K562 (cell line): ENCODE measurements at regions not wholly inside any gene's neighbourhood (a gene's known extent, or its start where the extent isn't known, plus 50 kb on each side); places are given as distances from the start of the nearest gene placed in this dataset.

Source experiments
- ATAC-seq: fragments of 200-7000 bp; cut with Tn5 transposase; 3 replicates; pipeline ENCODE4 v1.9.1; 2020; ENCODE audit warnings: moderate library complexity
- BruUV-seq: library from RNA; stranded (reverse); fragments of 400-500 nt; replicated peaks from 2 replicates; lab custom pipeline; 2021; lab: Mats Ljungman, UMichigan
- CTCF ChIA-PET: fragments of 300-600 bp; formaldehyde crosslinking; extraction: SDS; loops from one replicate; lab custom pipeline; 2021; ENCODE audit warnings: low intra/inter-chr PET ratio; lab: Yijun Ruan, JAX
- POLR2A ChIA-PET: fragments of 300-600, 350-650 bp; sonication (Branson Sonifier 250); formaldehyde crosslinking; extraction: SDS; loops from one replicate; lab custom pipeline; 2021; ENCODE audit warnings: antibody characterized with exemption, inconsistent platforms; lab: Yijun Ruan, JAX
- DNase-seq, 4 experiments: peaks; one replicate each; pipeline versions ENCODE4 v3.0.0 to v3.0.0-alpha.2; 2011 to 2018; ENCODE audit warnings: low spot score in 3 of 4, mixed read lengths in 3 of 4; ENCODE audit errors: extremely low read depth in 1 of 4
- FAIRE-seq: peaks from 2 replicates; lab custom pipeline; 2011; peaks lifted over from hg19 to GRCh38; lab: Jason Lieb, UNC
- H2AFZ ChIP-seq: 2 replicates; pipeline ENCODE4 v1.6.0; 2011; ENCODE audit warnings: low read depth, low read length, control low read depth, inconsistent platforms
- H3K27ac ChIP-seq: fragments of 200-600 bp; 3 replicates; pipeline ENCODE4 v1.8.0; 2011; ENCODE audit warnings: low read depth, mild to moderate bottlenecking, control low read depth, inconsistent platforms, low read length, moderate library complexity, mixed read lengths; ENCODE audit errors: extremely low read depth
- H3K27me3 ChIP-seq, 2 experiments: fragments of 300-600 bp in 1 of 2; 2 replicates in 1 of 2; 3 replicates in 1 of 2; pipeline versions ENCODE4 v1.6.0 to v1.8.0; 2011; ENCODE audit warnings: inconsistent platforms in 2 of 2, low read length in 2 of 2, mild to moderate bottlenecking in 1 of 2, mixed read lengths in 1 of 2, moderate library complexity in 1 of 2; ENCODE audit not compliant: control insufficient read depth in 2 of 2, insufficient read depth in 2 of 2
- H3K36me3 ChIP-seq: fragments of 300-600 bp; 3 replicates; pipeline ENCODE4 v1.8.0; 2011; ENCODE audit warnings: mild to moderate bottlenecking, low read length, inconsistent platforms; ENCODE audit not compliant: control insufficient read depth, insufficient read depth
- H3K4me1 ChIP-seq, 2 experiments: fragments of 200-600 bp in 1 of 2; replicated peaks in 1 of 2; 2 replicates in 1 of 2; 3 replicates in 1 of 2; pipeline versions ENCODE4 v1.5.1 to v1.8.0; 2011; ENCODE audit warnings: inconsistent platforms in 2 of 2, low read length in 2 of 2, mild to moderate bottlenecking in 1 of 2, mixed read lengths in 1 of 2, moderate library complexity in 1 of 2; ENCODE audit not compliant: control insufficient read depth in 2 of 2, insufficient read depth in 2 of 2
- H3K4me2 ChIP-seq: 2 replicates; pipeline ENCODE4 v1.6.1; 2011; ENCODE audit warnings: low read length, control low read depth, inconsistent platforms, mixed read lengths; ENCODE audit not compliant: insufficient read depth
- H3K4me3 ChIP-seq: fragments of 200-600 bp; sonication (generic), shearing (Covaris generic); 2 replicates; pipeline ENCODE4 v1.5.1; 2016; ENCODE audit warnings: control low read depth, inconsistent platforms
- H3K79me2 ChIP-seq: fragments of 200-600 bp; 3 replicates; pipeline ENCODE4 v1.8.0; 2011; ENCODE audit warnings: low read length, inconsistent platforms; ENCODE audit not compliant: control insufficient read depth, insufficient read depth
- H3K9ac ChIP-seq, 2 experiments: 2 replicates each; pipeline versions ENCODE4 v1.6.0 to v1.6.1; 2011; ENCODE audit warnings: low read depth in 2 of 2, low read length in 2 of 2, control low read depth in 1 of 2, inconsistent platforms in 1 of 2, mild to moderate bottlenecking in 1 of 2, mixed read lengths in 1 of 2; ENCODE audit not compliant: insufficient read depth in 1 of 2
- H3K9me1 ChIP-seq: one replicate; pipeline ENCODE4 v1.6.0; 2011; ENCODE audit warnings: inconsistent platforms, mild to moderate bottlenecking, low read length, moderate library complexity; ENCODE audit not compliant: control insufficient read depth, insufficient read depth
- H3K9me3 ChIP-seq: replicated peaks from 2 replicates; pipeline ENCODE4 v1.5.1; 2011; ENCODE audit warnings: low read depth, low read length, inconsistent platforms; ENCODE audit not compliant: control insufficient read depth, insufficient read depth
- H4K20me1 ChIP-seq: replicated peaks from 2 replicates; pipeline ENCODE4 v1.6.1; 2011; ENCODE audit warnings: low read length, inconsistent platforms, mixed read lengths; ENCODE audit not compliant: control insufficient read depth, insufficient read depth
- HIVEP1 ChIP-seq: fragments of 250-450 bp; sonication (Bioruptor Pico); IDR thresholded peaks from 2 replicates; pipeline ENCODE4 v1.4.0; 2020; ENCODE audit warnings: mild to moderate bottlenecking
- ILF3 ChIP-seq: fragments of 450-650 bp; IDR thresholded peaks from 2 replicates; pipeline ENCODE4 v1.6.1; 2018; ENCODE audit warnings: antibody characterized with exemption, mild to moderate bottlenecking, moderate library complexity, borderline replicate concordance
- KAT8 ChIP-seq: fragments of 450-650 bp; IDR thresholded peaks from 2 replicates; pipeline ENCODE4 v1.6.1; 2016; ENCODE audit warnings: low read depth, mild to moderate bottlenecking
- MAFF ChIP-seq: IDR thresholded peaks from 2 replicates; pipeline ENCODE4 v1.6.1; 2012; ENCODE audit warnings: low read length, improper control_type of control experiment
- NELFE ChIP-seq: IDR thresholded peaks from 2 replicates; pipeline ENCODE4 v1.6.1; 2011; ENCODE audit warnings: mild to moderate bottlenecking; ENCODE audit not compliant: insufficient read depth, insufficient read length
- NEUROD1 ChIP-seq: fragments of 150-350 bp; IDR thresholded peaks from 2 replicates; pipeline ENCODE4 v1.6.1; 2014; ENCODE audit warnings: borderline replicate concordance, low read length, low read depth; ENCODE audit not compliant: partially characterized antibody
- SRSF7 ChIP-seq: fragments of 200-400 bp; formaldehyde crosslinking; optimal IDR thresholded peaks from 2 replicates; pipeline ENCODE3; 2017; ENCODE audit warnings: mild to moderate bottlenecking, low read depth, low read length
- TRIM28 ChIP-seq: fragments of 450-650 bp; IDR thresholded peaks from 2 replicates; pipeline ENCODE4 v1.6.1; 2017
- ZBTB43 ChIP-seq: sonication (generic); formaldehyde crosslinking; IDR thresholded peaks from 2 replicates; pipeline ENCODE4 v1.8.0; 2023; ENCODE audit warnings: mild to moderate bottlenecking, missing genetic modification reagents
- ZNF12 ChIP-seq: sonication (generic); formaldehyde crosslinking; IDR thresholded peaks from 2 replicates; pipeline ENCODE4 v1.4.0; 2020; ENCODE audit warnings: mild to moderate bottlenecking, missing genetic modification reagents
- ZNF707 ChIP-seq: fragments of 250-450 bp; sonication (Bioruptor Pico); conservative IDR thresholded peaks from 2 replicates; pipeline ENCODE4 v1.8.0; 2022; ENCODE audit warnings: inconsistent platforms, mild to moderate bottlenecking, moderate library complexity
- WGBS: fragments of 100-300 bp; shearing (Covaris generic); methylation state at CpG from one replicate; pipeline ENCODE4 v1.1.6; 2016; ENCODE audit warnings: low coverage, mixed read lengths; ENCODE audit not compliant: insufficient coverage; ENCODE audit errors: missing lambda C conversion rate; 5-methylcytosine and 5-hydroxymethylcytosine counted together
- in situ Hi-C: fragments of 300-500 bp; cut with MboI; formaldehyde crosslinking; loops from 4 replicates; pipeline ENCODE4 v1.15.0; 2018; ENCODE audit warnings: inconsistent platforms, mixed read lengths
- intact Hi-C: fragments of 100-400 bp; cut with micrococcal nuclease; formaldehyde crosslinking; loops from 2 replicates; pipeline ENCODE4 v1.14.2; 2022
- TF ChIP-seq, protein P1 (sequence below): fragments of 450-650 bp; IDR thresholded peaks from 2 replicates; pipeline ENCODE4 v1.6.1; 2016; ENCODE audit warnings: borderline replicate concordance
- TF ChIP-seq, protein P2 (sequence below): fragments of 250-450 bp; sonication (Bioruptor Pico); IDR thresholded peaks from 2 replicates; pipeline ENCODE4 v1.5.0; 2021

DNA sequence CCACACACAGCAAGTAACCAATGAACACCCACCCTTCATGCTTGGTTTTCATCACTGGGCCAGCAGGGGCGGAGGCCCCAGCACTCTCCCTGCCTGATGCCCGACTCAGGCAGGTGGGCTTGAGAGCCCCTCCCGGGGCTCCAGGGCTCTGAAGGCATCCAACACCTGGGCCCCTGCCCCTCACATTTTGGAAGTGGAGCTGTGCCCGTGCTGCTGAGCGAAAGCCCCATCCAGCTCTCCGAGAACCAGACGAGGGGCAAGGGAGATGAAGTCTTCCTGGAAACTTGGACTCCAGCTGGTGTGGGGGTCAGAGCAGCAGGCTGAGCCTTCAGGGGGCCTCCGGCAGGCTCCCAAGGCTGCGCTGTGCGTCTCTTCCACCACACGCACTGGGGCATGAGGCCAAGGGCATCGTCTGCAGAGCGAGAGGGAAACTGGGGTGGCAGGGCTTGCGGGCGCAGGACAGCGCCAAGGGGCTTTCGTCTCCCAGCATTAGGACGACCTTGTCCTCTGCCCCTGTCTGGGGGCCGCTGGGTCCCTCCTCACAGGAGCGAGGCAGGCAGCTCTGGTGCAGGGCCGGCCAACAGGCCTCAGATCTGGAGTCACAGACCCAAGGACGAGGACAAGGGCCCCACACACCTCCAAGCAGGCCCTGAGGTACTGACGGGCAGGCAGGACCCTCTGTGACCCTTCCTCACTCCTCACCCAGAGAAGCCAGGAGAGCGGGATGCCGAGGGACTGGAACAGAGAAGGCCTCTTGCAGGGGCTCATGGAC is 108.3 kb upstream of the FAM20C start (continued):
- TF ChIP-seq ILF3 (no peak), HIVEP1 (no peak), ZBTB43 (CRISPR knock-in tag) (no peak), SRSF7 (no peak), NEUROD1 (no peak)

DNA sequence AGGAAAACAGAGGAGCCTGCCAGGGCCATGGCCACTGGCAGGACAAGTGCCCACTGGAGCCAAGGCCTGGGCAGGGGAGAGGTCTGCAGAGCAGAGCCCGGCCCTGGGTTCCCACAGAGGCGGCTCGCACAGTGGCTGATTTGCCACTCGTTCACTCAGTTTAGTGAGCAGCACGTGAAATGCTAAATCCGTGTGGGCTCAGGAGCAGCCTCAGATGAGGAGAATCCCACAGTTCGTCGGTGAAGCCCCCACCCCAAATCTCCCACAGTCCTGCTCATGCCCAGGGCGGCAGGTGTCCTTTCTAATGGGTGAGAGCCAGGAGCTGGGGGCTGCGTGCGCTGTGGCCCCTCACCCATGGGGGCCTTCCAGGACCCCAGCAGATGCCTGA is 107.7 kb upstream of the FAM20C start:
- H3K9me3 ChIP-seq: no peaks in the 10 kb centered on the region
- no peak overlapping the region for H3K4me3 ChIP-seq
- FAIRE-seq (no peak), DNase-seq (no peak), ATAC-seq (no peak)
- H3K27me3 ChIP-seq: peaks cover 55 to 88% of the 10 kb centered on the region in 2 experiments
- POLR2A ChIA-PET: no interaction called here
- intact Hi-C loops (no loop called here), in situ Hi-C loops (no loop called here)
- CTCF ChIA-PET: no interaction called here
- no peak overlapping the region for H3K4me2 ChIP-seq
- H4K20me1 ChIP-seq: peaks cover 11% of the 10 kb centered on the region
- peaks cover 0 to 34% of the 10 kb centered on the region in 2 experiments; a peak in 2 of 5 replicates for H3K4me1 ChIP-seq
- TF ChIP-seq, protein P1, sequence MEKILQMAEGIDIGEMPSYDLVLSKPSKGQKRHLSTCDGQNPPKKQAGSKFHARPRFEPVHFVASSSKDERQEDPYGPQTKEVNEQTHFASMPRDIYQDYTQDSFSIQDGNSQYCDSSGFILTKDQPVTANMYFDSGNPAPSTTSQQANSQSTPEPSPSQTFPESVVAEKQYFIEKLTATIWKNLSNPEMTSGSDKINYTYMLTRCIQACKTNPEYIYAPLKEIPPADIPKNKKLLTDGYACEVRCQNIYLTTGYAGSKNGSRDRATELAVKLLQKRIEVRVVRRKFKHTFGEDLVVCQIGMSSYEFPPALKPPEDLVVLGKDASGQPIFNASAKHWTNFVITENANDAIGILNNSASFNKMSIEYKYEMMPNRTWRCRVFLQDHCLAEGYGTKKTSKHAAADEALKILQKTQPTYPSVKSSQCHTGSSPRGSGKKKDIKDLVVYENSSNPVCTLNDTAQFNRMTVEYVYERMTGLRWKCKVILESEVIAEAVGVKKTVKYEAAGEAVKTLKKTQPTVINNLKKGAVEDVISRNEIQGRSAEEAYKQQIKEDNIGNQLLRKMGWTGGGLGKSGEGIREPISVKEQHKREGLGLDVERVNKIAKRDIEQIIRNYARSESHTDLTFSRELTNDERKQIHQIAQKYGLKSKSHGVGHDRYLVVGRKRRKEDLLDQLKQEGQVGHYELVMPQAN: no peak
- no peak for TF ChIP-seq ZNF12
- TF ChIP-seq NELFE: no peak
- no peak for TF ChIP-seq ZNF707 (CRISPR knock-in tag)
- TF ChIP-seq KAT8: no peak
- TF ChIP-seq, protein P2, sequence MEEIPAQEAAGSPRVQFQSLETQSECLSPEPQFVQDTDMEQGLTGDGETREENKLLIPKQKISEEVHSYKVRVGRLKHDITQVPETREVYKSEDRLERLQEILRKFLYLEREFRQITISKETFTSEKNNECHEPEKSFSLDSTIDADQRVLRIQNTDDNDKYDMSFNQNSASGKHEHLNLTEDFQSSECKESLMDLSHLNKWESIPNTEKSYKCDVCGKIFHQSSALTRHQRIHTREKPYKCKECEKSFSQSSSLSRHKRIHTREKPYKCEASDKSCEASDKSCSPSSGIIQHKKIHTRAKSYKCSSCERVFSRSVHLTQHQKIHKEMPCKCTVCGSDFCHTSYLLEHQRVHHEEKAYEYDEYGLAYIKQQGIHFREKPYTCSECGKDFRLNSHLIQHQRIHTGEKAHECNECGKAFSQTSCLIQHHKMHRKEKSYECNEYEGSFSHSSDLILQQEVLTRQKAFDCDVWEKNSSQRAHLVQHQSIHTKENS (CRISPR knock-in tag): no peak
- TF ChIP-seq TRIM28: no peak
- no peak for TF ChIP-seq MAFF
- BruUV-seq: no TSS peak
- no peaks in the 10 kb centered on the region for H3K9me1 ChIP-seq
- peak overlapping the region in 1 of 2 experiments; percentile 8; a peak in 1 of 4 replicates for H3K9ac ChIP-seq
- H3K27ac ChIP-seq: no peak overlapping the region
- H3K79me2 ChIP-seq: no peaks in the 10 kb centered on the region
- 4% methylated on average over 11 of the region's 11 CpGs for WGBS
- no peaks in the 10 kb centered on the region for H3K36me3 ChIP-seq
- H2AFZ ChIP-seq: no peak overlapping the region
